Type B pancreatic cell (in vitro differentiated cells): ENCODE measurements at regions not wholly inside any gene's neighbourhood (a gene's known extent, or its start where the extent isn't known, plus 50 kb on each side); places are given as distances from the start of the nearest gene placed in this dataset.

ENCODE experiments used
- DNase-seq: peaks from one replicate; pipeline ENCODE4 v3.0.0; 2021; ENCODE audit warnings: mixed read lengths; ENCODE audit not compliant: unreplicated experiment; ENCODE audit errors: extremely low spot score
- H3K27ac Mint-ChIP-seq: 2 replicates; pipeline ENCODE4 v1.8.0; 2021; ENCODE audit warnings: mild to moderate bottlenecking, mixed read lengths
- H3K27me3 Mint-ChIP-seq: 2 replicates; pipeline ENCODE4 v1.8.0; 2021; ENCODE audit warnings: mixed read lengths
- H3K36me3 Mint-ChIP-seq: 2 replicates; pipeline ENCODE4 v1.8.0; 2021; ENCODE audit warnings: mixed read lengths
- H3K4me1 Mint-ChIP-seq: one replicate; pipeline ENCODE4 v1.8.0; 2021; ENCODE audit warnings: mixed read lengths; ENCODE audit not compliant: unreplicated experiment
- H3K4me3 Mint-ChIP-seq: 2 replicates; pipeline ENCODE4 v1.8.0; 2021; ENCODE audit warnings: mild to moderate bottlenecking, mixed read lengths
- H3K9me3 Mint-ChIP-seq: 2 replicates; pipeline ENCODE4 v1.8.0; 2021; ENCODE audit warnings: mixed read lengths
- TF ChIP-seq, protein P1 (sequence below): fragments of 200-600 bp; sonication (generic); conservative IDR thresholded peaks from 2 replicates; pipeline ENCODE4 v1.5.0; 2021; ENCODE audit warnings: antibody characterized with exemption, mild to moderate bottlenecking

DNA sequence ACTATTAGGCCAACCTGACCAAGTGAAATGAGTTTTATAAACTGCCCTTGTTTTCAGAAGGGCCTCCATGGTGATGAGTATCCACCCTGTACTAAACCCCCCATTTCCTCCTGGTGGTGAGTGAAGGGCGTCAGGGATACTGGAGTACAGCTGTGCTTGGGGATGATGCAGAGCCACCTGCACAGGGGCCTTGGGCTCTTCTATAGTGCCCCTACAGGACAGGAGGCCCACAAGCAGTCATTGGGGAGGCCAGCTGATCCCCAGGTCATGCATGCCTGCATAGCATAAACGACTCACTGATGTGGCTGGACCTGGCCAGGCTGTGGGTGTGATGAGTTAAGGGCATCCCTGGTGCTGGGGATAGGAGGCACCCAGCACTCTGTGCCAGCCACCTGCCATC lies 114.1 kb upstream of the CELF2 start:
- TF ChIP-seq, protein P1, sequence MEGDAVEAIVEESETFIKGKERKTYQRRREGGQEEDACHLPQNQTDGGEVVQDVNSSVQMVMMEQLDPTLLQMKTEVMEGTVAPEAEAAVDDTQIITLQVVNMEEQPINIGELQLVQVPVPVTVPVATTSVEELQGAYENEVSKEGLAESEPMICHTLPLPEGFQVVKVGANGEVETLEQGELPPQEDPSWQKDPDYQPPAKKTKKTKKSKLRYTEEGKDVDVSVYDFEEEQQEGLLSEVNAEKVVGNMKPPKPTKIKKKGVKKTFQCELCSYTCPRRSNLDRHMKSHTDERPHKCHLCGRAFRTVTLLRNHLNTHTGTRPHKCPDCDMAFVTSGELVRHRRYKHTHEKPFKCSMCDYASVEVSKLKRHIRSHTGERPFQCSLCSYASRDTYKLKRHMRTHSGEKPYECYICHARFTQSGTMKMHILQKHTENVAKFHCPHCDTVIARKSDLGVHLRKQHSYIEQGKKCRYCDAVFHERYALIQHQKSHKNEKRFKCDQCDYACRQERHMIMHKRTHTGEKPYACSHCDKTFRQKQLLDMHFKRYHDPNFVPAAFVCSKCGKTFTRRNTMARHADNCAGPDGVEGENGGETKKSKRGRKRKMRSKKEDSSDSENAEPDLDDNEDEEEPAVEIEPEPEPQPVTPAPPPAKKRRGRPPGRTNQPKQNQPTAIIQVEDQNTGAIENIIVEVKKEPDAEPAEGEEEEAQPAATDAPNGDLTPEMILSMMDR, result no peak
- Mint-ChIP-seq H3K4me1 (no peaks in the 10 kb centered on the region), H3K27me3 (peaks cover 39% of the 10 kb centered on the region), H3K4me3 (no peak overlapping the region), H3K36me3 (no peaks in the 10 kb centered on the region), H3K9me3 (no peaks in the 10 kb centered on the region), H3K27ac (no peak overlapping the region)
- no peak for DNase-seq

DNA sequence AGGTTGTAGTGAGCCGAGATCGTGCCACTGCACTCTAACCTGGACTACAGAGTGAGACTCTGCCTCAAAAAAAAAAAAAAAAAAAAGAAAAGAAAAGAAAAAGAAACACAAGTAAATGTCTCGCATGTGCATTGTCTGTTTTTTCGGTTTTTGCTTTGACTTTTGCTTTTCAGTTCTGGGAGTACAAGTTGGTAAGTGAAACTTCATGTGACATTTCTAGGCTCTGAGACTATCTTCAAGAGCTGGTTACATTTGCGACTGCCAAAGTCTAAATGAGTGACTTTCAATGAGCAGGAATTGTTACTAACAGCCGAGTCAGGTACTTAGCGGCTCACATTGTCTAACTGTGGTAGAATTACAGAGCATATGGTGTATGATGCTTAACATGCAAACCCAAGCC lies 107.0 kb upstream of the CELF2 start:
- TF ChIP-seq, protein P1, result no peak
- Mint-ChIP-seq H3K36me3 (no peaks in the 10 kb centered on the region), H3K27me3 (peaks cover 23% of the 10 kb centered on the region), H3K27ac (no peak overlapping the region), H3K4me1 (peaks cover 10% of the 10 kb centered on the region), H3K4me3 (no peak overlapping the region), H3K9me3 (no peaks in the 10 kb centered on the region)
- no peak for DNase-seq

DNA sequence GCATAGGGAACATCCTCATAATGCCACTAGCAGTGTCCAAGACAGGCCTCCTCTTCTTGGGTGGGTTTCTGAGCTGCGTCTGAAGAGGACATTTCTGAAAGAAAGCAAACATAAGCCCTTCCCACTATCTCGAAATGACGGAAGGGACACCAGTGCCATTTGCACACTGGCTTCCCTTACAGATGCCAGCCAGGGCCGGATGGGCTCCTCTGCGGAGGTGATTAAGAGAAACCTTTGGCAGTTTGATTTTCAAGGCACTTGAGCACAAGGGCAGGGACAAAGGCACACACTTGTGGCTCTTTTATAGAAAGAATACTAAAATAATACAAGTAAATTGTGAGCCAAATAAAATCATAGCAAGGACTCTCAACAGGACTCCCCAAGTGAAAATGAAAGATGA lies 106.6 kb upstream of the CELF2 start:
- peaks cover 10% of the 10 kb centered on the region for H3K4me1 Mint-ChIP-seq
- peak overlapping the region; percentile 74 for H3K27ac Mint-ChIP-seq
- H3K4me3 Mint-ChIP-seq, result peak overlapping the region; percentile 72
- DNase-seq, result no peak
- H3K36me3 Mint-ChIP-seq, result no peaks in the 10 kb centered on the region
- H3K9me3 Mint-ChIP-seq, result no peaks in the 10 kb centered on the region
- H3K27me3 Mint-ChIP-seq, result peaks cover 23% of the 10 kb centered on the region
- TF ChIP-seq, protein P1, result no peak

DNA sequence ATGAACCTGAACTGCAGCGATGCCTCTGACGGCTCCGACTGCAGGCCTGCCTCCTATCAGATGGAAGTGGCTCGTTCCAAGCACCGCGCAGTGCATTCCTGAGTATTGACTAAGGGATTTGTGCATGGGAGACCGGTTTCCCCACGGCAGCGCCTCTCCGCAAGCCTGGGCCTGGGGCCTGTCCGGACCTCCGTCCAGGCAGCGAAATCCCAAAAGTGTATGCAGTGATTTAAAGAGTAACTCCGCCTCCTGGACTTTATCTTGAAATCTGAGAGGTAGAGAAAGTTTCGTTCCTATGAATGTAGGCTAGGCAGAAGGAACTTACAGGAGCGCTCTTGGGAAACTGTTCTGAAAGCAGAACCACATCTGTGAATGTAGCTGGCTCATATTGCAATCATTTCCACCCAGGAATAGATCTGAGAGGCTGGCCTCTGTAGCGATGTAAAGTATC lies 106.2 kb upstream of the CELF2 start:
- H3K4me3 Mint-ChIP-seq, result peak overlapping the region; percentile 72

DNA sequence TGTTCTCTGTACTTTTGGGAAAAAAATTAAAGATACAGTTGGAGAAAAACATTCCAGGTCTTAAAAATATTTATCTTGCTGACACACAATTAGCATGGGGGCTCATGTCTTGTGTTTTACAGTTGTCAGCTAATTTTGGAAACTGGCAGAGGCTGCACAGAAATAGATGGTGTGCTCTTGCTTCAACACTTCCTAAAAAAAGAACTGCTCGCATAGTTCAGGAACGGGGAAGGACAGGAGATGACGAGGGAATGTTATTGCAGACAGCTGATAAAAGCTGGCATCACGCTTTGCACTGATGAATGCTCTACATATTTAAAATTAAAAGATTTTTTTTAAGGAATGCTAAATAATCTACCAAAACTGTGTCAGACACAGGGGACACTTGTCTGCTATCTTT lies 103.5 kb upstream of the CELF2 start:
- TF ChIP-seq, protein P1, result no peak
- H3K4me3 Mint-ChIP-seq, result no peak overlapping the region
- no peaks in the 10 kb centered on the region for H3K9me3 Mint-ChIP-seq
- DNase-seq, result no peak
- peaks cover 10% of the 10 kb centered on the region for H3K4me1 Mint-ChIP-seq
- peaks cover 23% of the 10 kb centered on the region for H3K27me3 Mint-ChIP-seq
- no peaks in the 10 kb centered on the region for H3K36me3 Mint-ChIP-seq
- H3K27ac Mint-ChIP-seq, result no peak overlapping the region

More for the DNA sequence above, 106.2 kb upstream of the CELF2 start:
- Mint-ChIP-seq H3K4me1 (peaks cover 10% of the 10 kb centered on the region), H3K9me3 (no peaks in the 10 kb centered on the region), H3K36me3 (no peaks in the 10 kb centered on the region), H3K27me3 (peaks cover 20% of the 10 kb centered on the region), H3K27ac (peak overlapping the region; percentile 74)
- DNase-seq, result peak; percentile 74
- TF ChIP-seq, protein P1, result no peak

DNA sequence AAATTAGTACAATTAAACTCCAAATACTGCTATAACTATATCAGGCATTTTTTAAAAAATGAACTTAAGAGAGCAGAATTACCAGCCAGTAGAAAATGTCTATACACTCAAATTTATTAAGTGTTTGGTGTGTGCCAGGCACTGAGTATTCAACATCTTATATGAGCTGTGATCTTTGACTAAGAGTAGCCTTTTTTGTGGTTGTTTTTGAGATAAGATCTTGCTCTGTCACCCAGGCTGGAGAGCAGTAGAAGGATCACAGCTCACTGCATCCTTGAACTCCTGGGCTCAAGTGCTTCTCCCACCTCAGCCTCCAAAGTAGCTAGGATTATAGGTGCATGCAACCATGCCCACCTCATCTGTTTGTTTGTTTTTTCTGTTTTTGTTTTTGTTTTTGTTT lies 102.5 kb upstream of the CELF2 start:
- H3K4me3 Mint-ChIP-seq, result no peak overlapping the region
- no peak for DNase-seq
- H3K27me3 Mint-ChIP-seq, result peaks cover 28% of the 10 kb centered on the region
- TF ChIP-seq, protein P1, result no peak
- no peaks in the 10 kb centered on the region for H3K9me3 Mint-ChIP-seq
- no peaks in the 10 kb centered on the region for H3K36me3 Mint-ChIP-seq
- H3K4me1 Mint-ChIP-seq, result peaks cover 10% of the 10 kb centered on the region
- no peak overlapping the region for H3K27ac Mint-ChIP-seq
